OCI-LY1 (cell line): ENCODE measurements at regions not wholly inside any gene's neighbourhood (a gene's known extent, or its start where the extent isn't known, plus 50 kb on each side); places are given as distances from the start of the nearest gene placed in this dataset.

ENCODE experiments used
- H2AFZ ChIP-seq: fragments of 200-600 bp; sonication (generic), shearing (Covaris generic); 2 replicates; pipeline ENCODE4 v1.6.0; 2014; ENCODE audit warnings: antibody characterized with exemption, mild to moderate bottlenecking, low read length
- H3F3A ChIP-seq: fragments of 200-600 bp; sonication (generic), shearing (Covaris generic); 2 replicates; pipeline ENCODE4 v1.6.0; 2014; ENCODE audit warnings: mild to moderate bottlenecking, antibody characterized with exemption, low read length, moderate library complexity; ENCODE audit not compliant: insufficient read depth
- H3K27ac ChIP-seq: fragments of 200-600 bp; sonication (generic); 2 replicates; pipeline ENCODE4 v1.5.1; 2014; ENCODE audit warnings: low read length, mixed run types, mild to moderate bottlenecking, low read depth; ENCODE audit not compliant: poor library complexity, severe bottlenecking
- H3K27me3 ChIP-seq: fragments of 200-600 bp; sonication (generic); 2 replicates; pipeline ENCODE4 v1.6.0; 2014; ENCODE audit warnings: antibody characterized with exemption, mild to moderate bottlenecking, low read length, moderate library complexity; ENCODE audit not compliant: insufficient read depth
- H3K36me3 ChIP-seq: fragments of 200-600 bp; sonication (generic); 2 replicates; pipeline ENCODE4 v1.6.1; 2014; ENCODE audit warnings: mild to moderate bottlenecking, antibody characterized with exemption, low read length, moderate library complexity, mixed read lengths; ENCODE audit not compliant: insufficient read depth
- H3K4me1 ChIP-seq: fragments of 200-600 bp; sonication (generic); 2 replicates; pipeline ENCODE4 v1.5.1; 2014; ENCODE audit warnings: mild to moderate bottlenecking, low read length, moderate library complexity; ENCODE audit not compliant: insufficient read depth, severe bottlenecking
- H3K4me2 ChIP-seq: fragments of 200-600 bp; sonication (generic), shearing (Covaris generic); 2 replicates; pipeline ENCODE4 v1.6.1; 2014; ENCODE audit warnings: low read length
- H3K4me3 ChIP-seq: fragments of 200-600 bp; sonication (generic); 2 replicates; pipeline ENCODE4 v1.5.1; 2014; ENCODE audit warnings: low read length, low read depth, mild to moderate bottlenecking, mixed read lengths; ENCODE audit not compliant: poor library complexity, severe bottlenecking
- H3K79me2 ChIP-seq: fragments of 200-600 bp; shearing (Covaris generic); 2 replicates; pipeline ENCODE4 v1.6.1; 2016; ENCODE audit warnings: mixed run types, low read length, mixed read lengths; ENCODE audit not compliant: insufficient read depth
- H3K9ac ChIP-seq: fragments of 200-600 bp; sonication (generic), shearing (Covaris generic); 2 replicates; pipeline ENCODE4 v1.6.1; 2014; ENCODE audit warnings: mild to moderate bottlenecking, low read length, mixed read lengths
- H3K9me2 ChIP-seq: fragments of 200-600 bp; sonication (generic), shearing (Covaris generic); 2 replicates; pipeline ENCODE4 v1.6.1; 2014; ENCODE audit warnings: low read depth, mild to moderate bottlenecking, low read length, mixed read lengths
- H3K9me3 ChIP-seq: fragments of 200-600 bp; shearing (Covaris generic); 2 replicates; pipeline ENCODE4 v1.6.1; 2014; ENCODE audit warnings: low read length, mixed read lengths
- H4K20me1 ChIP-seq: fragments of 200-600 bp; sonication (generic), shearing (Covaris generic); 2 replicates; pipeline ENCODE4 v1.6.0; 2016; ENCODE audit warnings: mild to moderate bottlenecking, low read length; ENCODE audit not compliant: insufficient read depth
- EZH2 ChIP-seq: fragments of 200-600 bp; sonication (generic), shearing (Covaris generic); IDR thresholded peaks from 2 replicates; pipeline ENCODE4 v1.8.0; 2017; ENCODE audit warnings: borderline replicate concordance, mixed run types, mild to moderate bottlenecking, antibody characterized with exemption, low read length, moderate library complexity, mixed read lengths
- TF ChIP-seq, protein P1 (sequence below): fragments of 200-600 bp; sonication (generic), shearing (Covaris generic); IDR thresholded peaks from 2 replicates; pipeline ENCODE4 v1.5.1; 2017; ENCODE audit warnings: mild to moderate bottlenecking, antibody characterized with exemption, low read length, moderate library complexity, mixed read lengths

- H3K4me1 ChIP-seq: no peaks in the 10 kb centered on the region
- H3K27me3 ChIP-seq: no peaks in the 10 kb centered on the region
- no peak overlapping the region for H3K9ac ChIP-seq
- H2AFZ ChIP-seq: no peak overlapping the region
- H3F3A ChIP-seq: no peaks in the 10 kb centered on the region
- no peaks in the 10 kb centered on the region for H3K79me2 ChIP-seq
- H4K20me1 ChIP-seq: no peaks in the 10 kb centered on the region
- H3K9me3 ChIP-seq: no peaks in the 10 kb centered on the region
- H3K4me2 ChIP-seq: no peak overlapping the region
- no peaks in the 10 kb centered on the region for H3K9me2 ChIP-seq
- no peaks in the 10 kb centered on the region for H3K36me3 ChIP-seq
- TF ChIP-seq, protein P1, sequence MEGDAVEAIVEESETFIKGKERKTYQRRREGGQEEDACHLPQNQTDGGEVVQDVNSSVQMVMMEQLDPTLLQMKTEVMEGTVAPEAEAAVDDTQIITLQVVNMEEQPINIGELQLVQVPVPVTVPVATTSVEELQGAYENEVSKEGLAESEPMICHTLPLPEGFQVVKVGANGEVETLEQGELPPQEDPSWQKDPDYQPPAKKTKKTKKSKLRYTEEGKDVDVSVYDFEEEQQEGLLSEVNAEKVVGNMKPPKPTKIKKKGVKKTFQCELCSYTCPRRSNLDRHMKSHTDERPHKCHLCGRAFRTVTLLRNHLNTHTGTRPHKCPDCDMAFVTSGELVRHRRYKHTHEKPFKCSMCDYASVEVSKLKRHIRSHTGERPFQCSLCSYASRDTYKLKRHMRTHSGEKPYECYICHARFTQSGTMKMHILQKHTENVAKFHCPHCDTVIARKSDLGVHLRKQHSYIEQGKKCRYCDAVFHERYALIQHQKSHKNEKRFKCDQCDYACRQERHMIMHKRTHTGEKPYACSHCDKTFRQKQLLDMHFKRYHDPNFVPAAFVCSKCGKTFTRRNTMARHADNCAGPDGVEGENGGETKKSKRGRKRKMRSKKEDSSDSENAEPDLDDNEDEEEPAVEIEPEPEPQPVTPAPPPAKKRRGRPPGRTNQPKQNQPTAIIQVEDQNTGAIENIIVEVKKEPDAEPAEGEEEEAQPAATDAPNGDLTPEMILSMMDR: no peak
- TF ChIP-seq EZH2: no peak
- H3K27ac ChIP-seq: no peak overlapping the region
- no peak overlapping the region for H3K4me3 ChIP-seq
Measured at GRCh38 chr4:43990551-43990950, 458.1 kb downstream of the KCTD8 start.

GRCh38 chr4:43990963-43991362 lies 457.6 kb downstream of the KCTD8 start:
- H2AFZ ChIP-seq: no peak overlapping the region
- no peaks in the 10 kb centered on the region for H3K79me2 ChIP-seq
- no peaks in the 10 kb centered on the region for H3F3A ChIP-seq
- no peak overlapping the region for H3K4me2 ChIP-seq
- no peak overlapping the region for H3K4me3 ChIP-seq
- no peaks in the 10 kb centered on the region for H3K36me3 ChIP-seq
- H3K9me3 ChIP-seq: no peaks in the 10 kb centered on the region
- H3K9me2 ChIP-seq: no peaks in the 10 kb centered on the region
- H3K27me3 ChIP-seq: no peaks in the 10 kb centered on the region
- no peaks in the 10 kb centered on the region for H4K20me1 ChIP-seq
- H3K27ac ChIP-seq: no peak overlapping the region
- no peak overlapping the region for H3K9ac ChIP-seq
- TF ChIP-seq, protein P1: no peak
- no peak for TF ChIP-seq EZH2
- H3K4me1 ChIP-seq: no peaks in the 10 kb centered on the region

GRCh38 chr4:43992552-43992951 lies 456.1 kb downstream of the KCTD8 start:
- H3K4me2 ChIP-seq: no peak overlapping the region

More at GRCh38 chr4:43992552-43992951, 456.1 kb downstream of the KCTD8 start:
- H3K4me1 ChIP-seq: no peaks in the 10 kb centered on the region
- no peaks in the 10 kb centered on the region for H3F3A ChIP-seq
- H3K9ac ChIP-seq: no peak overlapping the region
- no peak overlapping the region for H3K4me3 ChIP-seq
- H3K79me2 ChIP-seq: no peaks in the 10 kb centered on the region
- no peaks in the 10 kb centered on the region for H3K36me3 ChIP-seq
- no peak overlapping the region for H2AFZ ChIP-seq
- H3K9me3 ChIP-seq: no peaks in the 10 kb centered on the region
- TF ChIP-seq, protein P1: no peak
- no peak for TF ChIP-seq EZH2
- no peaks in the 10 kb centered on the region for H3K27me3 ChIP-seq
- H3K9me2 ChIP-seq: no peaks in the 10 kb centered on the region
- H3K27ac ChIP-seq: no peak overlapping the region
- no peaks in the 10 kb centered on the region for H4K20me1 ChIP-seq
